IPS-18a (cell line): ENCODE measurements at regions not wholly inside any gene's neighbourhood (a gene's known extent, or its start where the extent isn't known, plus 50 kb on each side); places are given as distances from the start of the nearest gene placed in this dataset.

Source experiments
- H3K27ac ChIP-seq: one replicate; pipeline ENCODE4 v1.5.1; 2013; ENCODE audit warnings: low read length
- H3K27me3 ChIP-seq: one replicate; pipeline ENCODE4 v1.6.1; 2013; ENCODE audit warnings: mild to moderate bottlenecking, low read length; ENCODE audit not compliant: control insufficient read depth, insufficient read depth
- H3K36me3 ChIP-seq: one replicate; pipeline ENCODE4 v1.6.1; 2013; ENCODE audit warnings: low read depth, low read length; ENCODE audit not compliant: control insufficient read depth
- H3K4me1 ChIP-seq: one replicate; pipeline ENCODE4 v1.6.1; 2013; ENCODE audit warnings: low read depth, low read length; ENCODE audit not compliant: control insufficient read depth
- H3K4me3 ChIP-seq: one replicate; pipeline ENCODE4 v1.5.1; 2013; ENCODE audit warnings: low read length
- H3K9ac ChIP-seq: one replicate; pipeline ENCODE4 v1.6.1; 2013; ENCODE audit warnings: mild to moderate bottlenecking, low read length, moderate library complexity
- H3K9me3 ChIP-seq: one replicate; pipeline ENCODE4 v1.6.1; 2013; ENCODE audit warnings: low read depth, low read length; ENCODE audit not compliant: control insufficient read depth

- peaks cover 4% of the 10 kb centered on the region for H3K4me1 ChIP-seq
Observed at GRCh38 chr6:163790266-163790840, 375.8 kb downstream of the QKI start.

GRCh38 chr6:163789199-163789810, 374.8 kb downstream of the QKI start:
- no peak overlapping the region for H3K9ac ChIP-seq
- no peak overlapping the region for H3K4me3 ChIP-seq
- H3K9me3 ChIP-seq = no peaks in the 10 kb centered on the region
- no peaks in the 10 kb centered on the region for H3K36me3 ChIP-seq
- no peaks in the 10 kb centered on the region for H3K27me3 ChIP-seq
- H3K27ac ChIP-seq = no peak overlapping the region
- peaks cover 4% of the 10 kb centered on the region for H3K4me1 ChIP-seq

More at GRCh38 chr6:163790266-163790840, 375.8 kb downstream of the QKI start:
- H3K27ac ChIP-seq = no peak overlapping the region
- H3K4me3 ChIP-seq = no peak overlapping the region
- no peaks in the 10 kb centered on the region for H3K36me3 ChIP-seq
- H3K27me3 ChIP-seq = no peaks in the 10 kb centered on the region
- no peaks in the 10 kb centered on the region for H3K9me3 ChIP-seq
- no peak overlapping the region for H3K9ac ChIP-seq

GRCh38 chr6:163786995-163787671, 372.6 kb downstream of the QKI start:
- no peak overlapping the region for H3K4me3 ChIP-seq

GRCh38 chr6:163782436-163783003, 368.0 kb downstream of the QKI start:
- Histone ChIP-seq H3K27ac (no peak overlapping the region), H3K27me3 (no peaks in the 10 kb centered on the region), H3K9ac (no peak overlapping the region), H3K4me3 (no peak overlapping the region), H3K36me3 (no peaks in the 10 kb centered on the region), H3K9me3 (no peaks in the 10 kb centered on the region), H3K4me1 (peaks cover 6% of the 10 kb centered on the region)

More at GRCh38 chr6:163786995-163787671, 372.6 kb downstream of the QKI start:
- Histone ChIP-seq H3K9ac (no peak overlapping the region), H3K27me3 (no peaks in the 10 kb centered on the region), H3K36me3 (no peaks in the 10 kb centered on the region), H3K27ac (no peak overlapping the region), H3K9me3 (no peaks in the 10 kb centered on the region), H3K4me1 (no peaks in the 10 kb centered on the region)

GRCh38 chr6:163780994-163781393, 366.5 kb downstream of the QKI start:
- no peak overlapping the region for H3K4me3 ChIP-seq
- no peaks in the 10 kb centered on the region for H3K36me3 ChIP-seq
- H3K4me1 ChIP-seq = peaks cover 6% of the 10 kb centered on the region
- no peak overlapping the region for H3K27ac ChIP-seq
- H3K9ac ChIP-seq = no peak overlapping the region
- H3K9me3 ChIP-seq = no peaks in the 10 kb centered on the region
- no peaks in the 10 kb centered on the region for H3K27me3 ChIP-seq

- H3K9me3 ChIP-seq = no peaks in the 10 kb centered on the region
- peaks cover 6% of the 10 kb centered on the region for H3K4me1 ChIP-seq
- H3K27me3 ChIP-seq = no peaks in the 10 kb centered on the region
- no peak overlapping the region for H3K4me3 ChIP-seq
- H3K9ac ChIP-seq = no peak overlapping the region
- H3K36me3 ChIP-seq = no peaks in the 10 kb centered on the region
- no peak overlapping the region for H3K27ac ChIP-seq
Observed at GRCh38 chr6:163779727-163780284, 365.3 kb downstream of the QKI start.

- Histone ChIP-seq H3K27ac (no peak overlapping the region), H3K27me3 (no peaks in the 10 kb centered on the region), H3K36me3 (no peaks in the 10 kb centered on the region), H3K9ac (no peak overlapping the region), H3K4me1 (peaks cover 6% of the 10 kb centered on the region), H3K9me3 (no peaks in the 10 kb centered on the region), H3K4me3 (no peak overlapping the region)
Observed at GRCh38 chr6:163777716-163778115, 363.2 kb downstream of the QKI start.

GRCh38 chr6:163776906-163777686, 362.6 kb downstream of the QKI start:
- no peaks in the 10 kb centered on the region for H3K36me3 ChIP-seq
- no peak overlapping the region for H3K4me3 ChIP-seq
- no peak overlapping the region for H3K9ac ChIP-seq
- H3K27ac ChIP-seq = no peak overlapping the region
- H3K9me3 ChIP-seq = no peaks in the 10 kb centered on the region
- H3K4me1 ChIP-seq = peaks cover 6% of the 10 kb centered on the region
- no peaks in the 10 kb centered on the region for H3K27me3 ChIP-seq

GRCh38 chr6:163776196-163776905, 361.8 kb downstream of the QKI start:
- peaks cover 6% of the 10 kb centered on the region for H3K4me1 ChIP-seq
- no peak overlapping the region for H3K4me3 ChIP-seq
- H3K27me3 ChIP-seq = no peaks in the 10 kb centered on the region
- no peak overlapping the region for H3K9ac ChIP-seq
- H3K27ac ChIP-seq = no peak overlapping the region
- H3K9me3 ChIP-seq = no peaks in the 10 kb centered on the region
- no peaks in the 10 kb centered on the region for H3K36me3 ChIP-seq

- H3K9ac ChIP-seq = no peak overlapping the region
Observed at GRCh38 chr6:163775313-163775712, 360.8 kb downstream of the QKI start.

More at GRCh38 chr6:163775313-163775712, 360.8 kb downstream of the QKI start:
- no peaks in the 10 kb centered on the region for H3K9me3 ChIP-seq
- no peaks in the 10 kb centered on the region for H3K36me3 ChIP-seq
- no peak overlapping the region for H3K4me3 ChIP-seq
- H3K27ac ChIP-seq = no peak overlapping the region
- H3K27me3 ChIP-seq = no peaks in the 10 kb centered on the region
- H3K4me1 ChIP-seq = no peaks in the 10 kb centered on the region
